A673 (cell line): ENCODE measurements at regions not wholly inside any gene's neighbourhood (a gene's known extent, or its start where the extent isn't known, plus 50 kb on each side); places are given as distances from the start of the nearest gene placed in this dataset.

Source experiments
- EZH2 ChIP-seq: fragments of 200-600 bp; sonication (generic); IDR thresholded peaks from 2 replicates; pipeline ENCODE4 v1.6.1; 2017; ENCODE audit warnings: borderline replicate concordance, low read depth, mild to moderate bottlenecking, mixed read lengths, antibody characterized with exemption, low read length; ENCODE audit not compliant: poor library complexity, severe bottlenecking
- TF ChIP-seq, protein P1 (sequence below): fragments of 300-800, 200-600 bp; sonication (generic); conservative IDR thresholded peaks from 2 replicates; pipeline ENCODE4 v1.5.1; 2017; ENCODE audit warnings: low read depth, mild to moderate bottlenecking, antibody characterized with exemption, low read length, moderate library complexity, mixed read lengths

DNA sequence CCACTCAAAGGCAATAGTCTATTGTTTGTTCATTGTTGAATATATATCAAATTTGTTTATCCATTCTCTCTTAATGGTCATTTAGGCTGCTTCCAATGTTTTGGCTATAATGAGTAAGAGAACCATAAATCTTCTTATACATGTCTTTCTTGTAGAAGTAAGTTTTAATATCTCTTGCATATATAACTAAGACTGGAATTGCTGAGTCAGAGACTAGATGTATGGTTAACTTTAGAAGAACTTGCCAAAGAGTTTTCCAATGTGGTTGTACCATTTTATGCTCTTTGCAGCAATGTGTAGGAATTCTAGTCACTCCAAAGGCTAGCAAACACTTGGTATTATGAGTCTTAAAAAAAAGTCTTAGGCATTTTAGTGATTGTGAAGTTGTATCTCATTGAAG is 610.0 kb upstream of the GCFC2 start:
- TF ChIP-seq, protein P1, sequence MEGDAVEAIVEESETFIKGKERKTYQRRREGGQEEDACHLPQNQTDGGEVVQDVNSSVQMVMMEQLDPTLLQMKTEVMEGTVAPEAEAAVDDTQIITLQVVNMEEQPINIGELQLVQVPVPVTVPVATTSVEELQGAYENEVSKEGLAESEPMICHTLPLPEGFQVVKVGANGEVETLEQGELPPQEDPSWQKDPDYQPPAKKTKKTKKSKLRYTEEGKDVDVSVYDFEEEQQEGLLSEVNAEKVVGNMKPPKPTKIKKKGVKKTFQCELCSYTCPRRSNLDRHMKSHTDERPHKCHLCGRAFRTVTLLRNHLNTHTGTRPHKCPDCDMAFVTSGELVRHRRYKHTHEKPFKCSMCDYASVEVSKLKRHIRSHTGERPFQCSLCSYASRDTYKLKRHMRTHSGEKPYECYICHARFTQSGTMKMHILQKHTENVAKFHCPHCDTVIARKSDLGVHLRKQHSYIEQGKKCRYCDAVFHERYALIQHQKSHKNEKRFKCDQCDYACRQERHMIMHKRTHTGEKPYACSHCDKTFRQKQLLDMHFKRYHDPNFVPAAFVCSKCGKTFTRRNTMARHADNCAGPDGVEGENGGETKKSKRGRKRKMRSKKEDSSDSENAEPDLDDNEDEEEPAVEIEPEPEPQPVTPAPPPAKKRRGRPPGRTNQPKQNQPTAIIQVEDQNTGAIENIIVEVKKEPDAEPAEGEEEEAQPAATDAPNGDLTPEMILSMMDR = no peak
- no peak for TF ChIP-seq EZH2
